Endothelial cell of umbilical vein (primary cell): ENCODE measurements at regions not wholly inside any gene's neighbourhood (a gene's known extent, or its start where the extent isn't known, plus 50 kb on each side); places are given as distances from the start of the nearest gene placed in this dataset.

Experiments used
- BruUV-seq: library from RNA; stranded (reverse); fragments of 400-500 nt; replicated peaks from 2 replicates; lab custom pipeline; 2021; lab: Mats Ljungman, UMichigan
- CTCF ChIA-PET: fragments of 300-600, 350-600 bp; sonication (Branson Sonifier 250); formaldehyde crosslinking; loops from one replicate; lab custom pipeline; 2021; ENCODE audit warnings: antibody characterized with exemption, inconsistent platforms; lab: Charles Lee
- POLR2A ChIA-PET: fragments of 300-600, 350-600 bp; sonication (Branson Sonifier 250); formaldehyde crosslinking; loops from one replicate; lab custom pipeline; 2021; ENCODE audit warnings: antibody characterized with exemption, inconsistent platforms; lab: Charles Lee
- DNase-seq: peaks from one replicate; pipeline ENCODE4 v3.0.0-alpha.2; 2011; ENCODE audit warnings: low read depth, low spot score
- FAIRE-seq: peaks from 2 replicates; lab custom pipeline; 2011; peaks lifted over from hg19 to GRCh38; lab: Jason Lieb, UNC
- H2AFZ ChIP-seq: 2 replicates; pipeline ENCODE4 v1.6.0; 2012; ENCODE audit warnings: low read depth, low read length, control low read depth, inconsistent platforms
- H3K27ac ChIP-seq: 2 replicates; pipeline ENCODE4 v1.5.1; 2011; ENCODE audit warnings: low read depth, mild to moderate bottlenecking, control low read depth, low read length, moderate library complexity; ENCODE audit not compliant: insufficient read depth
- H3K27me3 ChIP-seq, 2 experiments: 2 replicates each; pipeline versions ENCODE4 v1.6.0 to v1.6.1; 2011; ENCODE audit warnings: low read length in 2 of 2, mixed read lengths in 1 of 2; ENCODE audit not compliant: control insufficient read depth in 2 of 2, insufficient read depth in 2 of 2
- H3K36me3 ChIP-seq, 2 experiments: 2 replicates in 1 of 2; 3 replicates in 1 of 2; pipeline ENCODE4 v1.5.1; 2011; ENCODE audit warnings: low read length in 2 of 2, mild to moderate bottlenecking in 1 of 2, moderate library complexity in 1 of 2; ENCODE audit not compliant: control insufficient read depth in 2 of 2, insufficient read depth in 2 of 2; ENCODE audit errors: extremely low read depth in 1 of 2
- H3K4me1 ChIP-seq: 3 replicates; pipeline ENCODE4 v1.5.1; 2011; ENCODE audit warnings: mild to moderate bottlenecking, low read length; ENCODE audit not compliant: control insufficient read depth, insufficient read depth; ENCODE audit errors: extremely low read depth
- H3K4me2 ChIP-seq: 2 replicates; pipeline ENCODE4 v1.6.1; 2011; ENCODE audit warnings: low read length, control low read depth, mixed read lengths; ENCODE audit not compliant: insufficient read depth
- H3K4me3 ChIP-seq, 3 experiments: fragments of 200-600 bp in 1 of 3; sonication (generic), shearing (Covaris generic) in 1 of 3; replicated peaks in 1 of 3; 2 replicates each; pipeline ENCODE4 v1.5.1; 2011 to 2016; ENCODE audit warnings: control low read depth in 3 of 3, low read length in 3 of 3, mild to moderate bottlenecking in 2 of 3, inconsistent platforms in 1 of 3, low read depth in 1 of 3, moderate library complexity in 1 of 3; ENCODE audit not compliant: insufficient read depth in 1 of 3
- H3K79me2 ChIP-seq: 2 replicates; pipeline ENCODE4 v1.6.0; 2012; ENCODE audit warnings: low read length, inconsistent platforms; ENCODE audit not compliant: control insufficient read depth, insufficient read depth
- H3K9ac ChIP-seq: replicated peaks from 2 replicates; pipeline ENCODE3; 2011; ENCODE audit warnings: low read length, control low read depth; ENCODE audit not compliant: insufficient read depth; ENCODE audit errors: extremely low read depth
- H3K9me1 ChIP-seq: replicated peaks from 3 replicates; pipeline ENCODE4 v1.6.0; 2011; ENCODE audit warnings: mild to moderate bottlenecking, low read length; ENCODE audit not compliant: control insufficient read depth, insufficient read depth; ENCODE audit errors: extremely low read depth
- H3K9me3 ChIP-seq: replicated peaks from 2 replicates; pipeline ENCODE4 v1.5.1; 2012; ENCODE audit warnings: low read length, inconsistent platforms; ENCODE audit not compliant: control insufficient read depth, insufficient read depth
- H4K20me1 ChIP-seq: replicated peaks from 2 replicates; pipeline ENCODE3; 2011; ENCODE audit warnings: mild to moderate bottlenecking, low read length; ENCODE audit not compliant: control insufficient read depth, insufficient read depth; ENCODE audit errors: extremely low read depth
- CTCF ChIP-seq, 2 donors: IDR thresholded peaks; 1 replicate in 1 of 2; 2 replicates in 1 of 2; pipeline ENCODE4 v1.5.1; 2011; ENCODE audit warnings: low read length in 2 of 2, mild to moderate bottlenecking in 2 of 2, moderate library complexity in 2 of 2, control low read depth in 1 of 2, inconsistent platforms in 1 of 2, low read depth in 1 of 2; ENCODE audit not compliant: insufficient read depth in 1 of 2; ENCODE audit errors: extremely low read depth in 1 of 2
- EZH2 ChIP-seq: IDR thresholded peaks from 2 replicates; pipeline ENCODE4 v1.6.1; 2012; ENCODE audit warnings: borderline replicate concordance, low read depth, mild to moderate bottlenecking, moderate library complexity, low read length, inconsistent platforms; ENCODE audit not compliant: severe bottlenecking
- FOS ChIP-seq: IDR thresholded peaks from 2 replicates; pipeline ENCODE4 v1.6.1; 2011; ENCODE audit warnings: mild to moderate bottlenecking, low read length, moderate library complexity, borderline replicate concordance; ENCODE audit not compliant: insufficient read depth
- GATA2 ChIP-seq: IDR thresholded peaks from 2 replicates; pipeline ENCODE4 v1.7.0; 2011; ENCODE audit warnings: low read depth, mild to moderate bottlenecking, moderate library complexity, mixed read lengths, low read length; ENCODE audit not compliant: insufficient read length, insufficient read depth
- JUN ChIP-seq: IDR thresholded peaks from 2 replicates; pipeline ENCODE4 v1.6.1; 2011; ENCODE audit warnings: borderline replicate concordance, low read depth; ENCODE audit not compliant: insufficient read length, insufficient read depth
- MYC ChIP-seq: IDR thresholded peaks from one replicate; pipeline ENCODE4 v1.6.1; 2011; ENCODE audit warnings: mild to moderate bottlenecking, low read depth, low read length
- POLR2A ChIP-seq: IDR thresholded peaks from 2 replicates; pipeline ENCODE4 v1.6.1; 2012; ENCODE audit warnings: low read depth, mild to moderate bottlenecking, control low read depth, low read length
- POLR2AphosphoS5 ChIP-seq: IDR thresholded peaks from 2 replicates; pipeline ENCODE4 v1.6.1; 2012; ENCODE audit warnings: low read depth, mild to moderate bottlenecking, control low read depth, low read length, moderate library complexity; ENCODE audit not compliant: insufficient read depth
- dilution Hi-C: fragments of 300-500 bp; cut with MboI; formaldehyde crosslinking; loops from one replicate; pipeline ENCODE4 v1.15.0; 2019; ENCODE audit warnings: low sequenced_read_pairs; ENCODE audit not compliant: extremely low pct_ligation_motif_present
- intact Hi-C: fragments of 100-400 bp; cut with micrococcal nuclease; formaldehyde crosslinking; loops from one replicate; pipeline ENCODE4 v1.10.0; 2022

- no peaks in the 10 kb centered on the region for H3K9me3 ChIP-seq
- BruUV-seq: no TSS peak
- peaks cover 0 to 1% of the 10 kb centered on the region in 2 experiments for H3K27me3 ChIP-seq
- H3K4me1 ChIP-seq: no peaks in the 10 kb centered on the region
- no peak for TF ChIP-seq FOS
- no peak for TF ChIP-seq JUN
- no peak for TF ChIP-seq CTCF (IDR thresholded peaks at IDR 0.05; ENCODE audit: extremely low read depth in 1 of 2, insufficient read depth in 1 of 2, low read depth in 1 of 2, low read length in 2 of 2)
- no peak overlapping the region for H3K4me2 ChIP-seq
- POLR2A ChIA-PET: no interaction called here
- H3K36me3 ChIP-seq: no peaks in the 10 kb centered on the region
- no peaks in the 10 kb centered on the region for H3K79me2 ChIP-seq
- DNase-seq: no peak
- CTCF ChIA-PET: no interaction called here
- no peak overlapping the region for H3K9ac ChIP-seq
- no peak overlapping the region for H2AFZ ChIP-seq
- dilution Hi-C loops (no loop called here), intact Hi-C loops (no loop called here)
- H4K20me1 ChIP-seq: no peaks in the 10 kb centered on the region
- H3K4me3 ChIP-seq: no peak overlapping the region
- H3K27ac ChIP-seq: no peak overlapping the region
- no peaks in the 10 kb centered on the region for H3K9me1 ChIP-seq
- no peak for FAIRE-seq
Measured at GRCh38 chr2:176984987-176985386, 227.6 kb upstream of the HNRNPA3 start.

GRCh38 chr2:176985871-176986270, 226.7 kb upstream of the HNRNPA3 start:
- Histone ChIP-seq H3K4me2 (no peak overlapping the region), H4K20me1 (no peaks in the 10 kb centered on the region), H3K4me1 (no peaks in the 10 kb centered on the region), H3K27ac (no peak overlapping the region), H3K9me1 (no peaks in the 10 kb centered on the region), H3K9me3 (no peaks in the 10 kb centered on the region), H3K9ac (no peak overlapping the region), H3K27me3 (peaks cover 0 to 1% of the 10 kb centered on the region in 2 experiments), H3K79me2 (no peaks in the 10 kb centered on the region), H3K4me3 (no peak overlapping the region), H3K36me3 (no peaks in the 10 kb centered on the region), H2AFZ (no peak overlapping the region)
- intact Hi-C loops (no loop called here), dilution Hi-C loops (no loop called here)
- DNase-seq: no peak
- FAIRE-seq: no peak
- CTCF ChIA-PET: no interaction called here
- POLR2A ChIA-PET: no interaction called here
- TF ChIP-seq GATA2 (no peak), POLR2A (no peak), POLR2AphosphoS5 (no peak), CTCF (IDR thresholded peaks at IDR 0.05; ENCODE audit: extremely low read depth in 1 of 2, insufficient read depth in 1 of 2, low read depth in 1 of 2, low read length in 2 of 2) (no peak), JUN (no peak), EZH2 (no peak), MYC (no peak)
- BruUV-seq: no TSS peak
